CD4-positive, alpha-beta T cell treated with Interferon alpha-2 for 1 hour (primary cell): ENCODE measurements at regions not wholly inside any gene's neighbourhood (a gene's known extent, or its start where the extent isn't known, plus 50 kb on each side); places are given as distances from the start of the nearest gene placed in this dataset.
"Not testable (repeated sequence)": the region's sequence is repeated elsewhere in the genome, so short reads cannot be mapped to it uniquely, and the experiment has no call there.

Experiments used
- DNase-seq, 2 donors: peaks; one replicate each; pipeline ENCODE4 v3.0.0-alpha.2; 2020 to 2022

GRCh38 chr5:175344331-175345195 lies 99.4 kb downstream of the DRD1 start:
- DNase-seq: no peak

GRCh38 chr5:175343308-175343707 lies 100.7 kb downstream of the DRD1 start:
- DNase-seq: no peak

- no peak for DNase-seq
These were observed 103.8 kb downstream of the DRD1 start for GRCh38 chr5:175340180-175340579.

- DNase-seq: no peak
These were observed 106.3 kb downstream of the DRD1 start for GRCh38 chr5:175337680-175338079.

GRCh38 chr5:175336781-175337180 lies 107.2 kb downstream of the DRD1 start:
- DNase-seq: no peak

- no peak for DNase-seq
These were observed 108.3 kb downstream of the DRD1 start for GRCh38 chr5:175335691-175336090.

- DNase-seq: not testable (repeated sequence)
These were observed 112.6 kb downstream of the DRD1 start for GRCh38 chr5:175331173-175332036.

- no peak for DNase-seq
These were observed 114.0 kb downstream of the DRD1 start for GRCh38 chr5:175329976-175330375.

GRCh38 chr5:175328687-175329086 lies 115.3 kb downstream of the DRD1 start:
- no peak for DNase-seq

- DNase-seq: no peak
These were observed 115.8 kb downstream of the DRD1 start for GRCh38 chr5:175328176-175328575.

- no peak for DNase-seq
These were observed 118.3 kb downstream of the DRD1 start for GRCh38 chr5:175325681-175326080.

- peak in 1 of 2 donors; percentile 7 for DNase-seq
These were observed 122.0 kb downstream of the DRD1 start for GRCh38 chr5:175321927-175322532.

- no peak for DNase-seq
These were observed 124.8 kb downstream of the DRD1 start for GRCh38 chr5:175319199-175319598.

GRCh38 chr5:175317872-175318271 lies 126.1 kb downstream of the DRD1 start:
- DNase-seq: no peak

- DNase-seq: no peak
These were observed 134.7 kb downstream of the DRD1 start for GRCh38 chr5:175309218-175309810.

- DNase-seq: no peak
These were observed 135.3 kb downstream of the DRD1 start for GRCh38 chr5:175308701-175309100.

GRCh38 chr5:175306381-175306780 lies 137.6 kb downstream of the DRD1 start:
- DNase-seq: no peak

GRCh38 chr5:175305251-175305650 lies 138.7 kb downstream of the DRD1 start:
- no peak for DNase-seq

GRCh38 chr5:175290379-175290778 lies 153.6 kb downstream of the DRD1 start:
- no peak for DNase-seq

GRCh38 chr5:175288048-175288621 lies 155.8 kb downstream of the DRD1 start:
- DNase-seq: no peak

GRCh38 chr5:175286981-175287380 lies 157.0 kb downstream of the DRD1 start:
- no peak for DNase-seq

- no peak for DNase-seq
These were observed 158.7 kb downstream of the DRD1 start for GRCh38 chr5:175285261-175285660.

- no peak for DNase-seq
These were observed 159.2 kb downstream of the DRD1 start for GRCh38 chr5:175284806-175285205.
